Panc1 (cell line): ENCODE measurements at regions not wholly inside any gene's neighbourhood (a gene's known extent, or its start where the extent isn't known, plus 50 kb on each side); places are given as distances from the start of the nearest gene placed in this dataset.

Experiments
- ATAC-seq: fragments of 200-7000 bp; cut with Tn5 transposase; 2 replicates; pipeline ENCODE4 v1.9.1; 2020; ENCODE audit warnings: mild to moderate bottlenecking, moderate library complexity
- BruUV-seq: library from RNA; stranded (reverse); fragments of 400-500 nt; replicated peaks from 2 replicates; lab custom pipeline; 2021; lab: Mats Ljungman, UMichigan
- CTCF ChIA-PET: fragments of 300-600 bp; sonication (Branson Sonifier 250); formaldehyde crosslinking; loops from one replicate; lab custom pipeline; 2022; ENCODE audit warnings: antibody characterized with exemption; lab: Charles Lee
- POLR2A ChIA-PET: fragments of 300-600 bp; sonication (Branson Sonifier 250); formaldehyde crosslinking; loops from one replicate; lab custom pipeline; 2022; ENCODE audit warnings: antibody characterized with exemption; lab: Charles Lee
- DNase-seq: peaks from one replicate; pipeline ENCODE4 v3.0.0-alpha.2; 2010; ENCODE audit warnings: low read depth, low spot score
- H3K27ac ChIP-seq: 2 replicates; pipeline ENCODE4 v1.5.1; 2011; ENCODE audit warnings: mild to moderate bottlenecking, low read length, inconsistent platforms
- H3K27me3 ChIP-seq: fragments of 200-500 bp; sonication (Bioruptor generic); 2 replicates; pipeline ENCODE4 v1.6.0; 2014; ENCODE audit warnings: low read length, inconsistent platforms; ENCODE audit not compliant: control insufficient read depth, insufficient read depth
- H3K36me3 ChIP-seq: fragments of 200-500 bp; sonication (Bioruptor generic); 2 replicates; pipeline ENCODE4 v1.5.1; 2014; ENCODE audit warnings: inconsistent platforms, mild to moderate bottlenecking, low read length, moderate library complexity; ENCODE audit not compliant: control insufficient read depth, insufficient read depth
- H3K4me1 ChIP-seq: 2 replicates; pipeline ENCODE4 v1.5.1; 2011; ENCODE audit warnings: inconsistent platforms, mild to moderate bottlenecking, low read length, moderate library complexity; ENCODE audit not compliant: control insufficient read depth, insufficient read depth
- H3K4me3 ChIP-seq, 2 experiments: 2 replicates each; pipeline ENCODE4 v1.5.1; 2011 to 2012; ENCODE audit warnings: low read depth in 2 of 2, low read length in 2 of 2, mild to moderate bottlenecking in 2 of 2, inconsistent platforms in 1 of 2, moderate library complexity in 1 of 2
- H3K9me3 ChIP-seq: fragments of 200-500 bp; sonication (Bioruptor generic); 2 replicates; pipeline ENCODE4 v1.5.1; 2014; ENCODE audit warnings: low read depth, mild to moderate bottlenecking, inconsistent platforms, low read length, moderate library complexity; ENCODE audit not compliant: control insufficient read depth, insufficient read depth
- CTCF ChIP-seq: fragments of 450-650 bp; IDR thresholded peaks from 2 replicates; pipeline ENCODE4 v1.5.1; 2017; ENCODE audit warnings: mild to moderate bottlenecking
- POLR2AphosphoS5 ChIP-seq: IDR thresholded peaks from 2 replicates; pipeline ENCODE4 v1.6.1; 2012; ENCODE audit warnings: mild to moderate bottlenecking, low read depth, low read length, moderate library complexity
- REST ChIP-seq, 2 experiments: IDR thresholded peaks; 2 replicates each; pipeline ENCODE4 v1.6.1; 2011 to 2012; ENCODE audit warnings: low read depth in 2 of 2, control low read depth in 1 of 2, low read length in 1 of 2, mild to moderate bottlenecking in 1 of 2, moderate library complexity in 1 of 2; ENCODE audit not compliant: insufficient read depth in 1 of 2
- SIN3A ChIP-seq: IDR thresholded peaks from 2 replicates; pipeline ENCODE4 v1.6.1; 2012; ENCODE audit warnings: low read depth, mild to moderate bottlenecking, low read length, moderate library complexity, borderline replicate concordance; ENCODE audit not compliant: insufficient read depth
- TCF7L2 ChIP-seq: IDR thresholded peaks from 2 replicates; pipeline ENCODE4 v1.6.1; 2011; ENCODE audit warnings: mild to moderate bottlenecking, low read depth, low read length, inconsistent platforms
- in situ Hi-C: cut with HindIII; loops from 2 replicates; pipeline ENCODE4 v1.10.0; 2016; ENCODE audit warnings: low sequenced_read_pairs, low pct_unique_long_range_greater_than_20kb
- intact Hi-C: fragments of 100-400 bp; cut with micrococcal nuclease; formaldehyde crosslinking; loops from one replicate; pipeline ENCODE4 v1.10.0; 2022; ENCODE audit not compliant: unreplicated experiment

GRCh38 chr2:212854116-212854515 is 297.3 kb downstream of the IKZF2 start:
- no peaks in the 10 kb centered on the region for H3K27me3 ChIP-seq
- ChIA-PET CTCF (no interaction called here), POLR2A (no interaction called here)
- ATAC-seq (no peak), DNase-seq (no peak)
- H3K36me3 ChIP-seq, result no peaks in the 10 kb centered on the region
- in situ Hi-C loops (no loop called here), intact Hi-C loops (no loop called here)
- H3K27ac ChIP-seq, result no peak overlapping the region
- H3K4me3 ChIP-seq, result no peak overlapping the region
- BruUV-seq, result no TSS peak
- H3K4me1 ChIP-seq, result no peaks in the 10 kb centered on the region
- TF ChIP-seq SIN3A, result no peak
- no peak for TF ChIP-seq REST (IDR thresholded peaks at IDR 0.05; ENCODE audit: insufficient read depth in 1 of 2, low read depth in 2 of 2, low read length in 1 of 2)
- no peak for TF ChIP-seq POLR2AphosphoS5
- no peak for TF ChIP-seq CTCF
- no peak for TF ChIP-seq TCF7L2
- H3K9me3 ChIP-seq, result no peaks in the 10 kb centered on the region

- in situ Hi-C loops (no loop called here), intact Hi-C loops (no loop called here)
- TF ChIP-seq POLR2AphosphoS5 (no peak), REST (IDR thresholded peaks at IDR 0.05; ENCODE audit: insufficient read depth in 1 of 2, low read depth in 2 of 2, low read length in 1 of 2) (no peak), SIN3A (no peak), CTCF (no peak), TCF7L2 (no peak)
- ATAC-seq, result no peak
- H3K27me3 ChIP-seq, result no peaks in the 10 kb centered on the region
- CTCF ChIA-PET, result no interaction called here
- no peak for DNase-seq
- POLR2A ChIA-PET, result no interaction called here
- no peaks in the 10 kb centered on the region for H3K36me3 ChIP-seq
- BruUV-seq, result no TSS peak
- no peaks in the 10 kb centered on the region for H3K9me3 ChIP-seq
- H3K4me1 ChIP-seq, result no peaks in the 10 kb centered on the region
- no peak overlapping the region for H3K4me3 ChIP-seq
- H3K27ac ChIP-seq, result no peak overlapping the region
Observed at GRCh38 chr2:212845941-212846340, 305.5 kb downstream of the IKZF2 start.
